22Rv1 (cell line): ENCODE measurements at regions not wholly inside any gene's neighbourhood (a gene's known extent, or its start where the extent isn't known, plus 50 kb on each side); places are given as distances from the start of the nearest gene placed in this dataset.

Experiments
- CTCF ChIP-seq: fragments of 450-650 bp; IDR thresholded peaks from 2 replicates; pipeline ENCODE4 v1.5.1; 2017; ENCODE audit warnings: mild to moderate bottlenecking
- ZFX ChIP-seq: fragments of 450-650 bp; IDR thresholded peaks from 2 replicates; pipeline ENCODE4 v1.6.1; 2017; ENCODE audit warnings: antibody characterized with exemption, borderline replicate concordance

DNA sequence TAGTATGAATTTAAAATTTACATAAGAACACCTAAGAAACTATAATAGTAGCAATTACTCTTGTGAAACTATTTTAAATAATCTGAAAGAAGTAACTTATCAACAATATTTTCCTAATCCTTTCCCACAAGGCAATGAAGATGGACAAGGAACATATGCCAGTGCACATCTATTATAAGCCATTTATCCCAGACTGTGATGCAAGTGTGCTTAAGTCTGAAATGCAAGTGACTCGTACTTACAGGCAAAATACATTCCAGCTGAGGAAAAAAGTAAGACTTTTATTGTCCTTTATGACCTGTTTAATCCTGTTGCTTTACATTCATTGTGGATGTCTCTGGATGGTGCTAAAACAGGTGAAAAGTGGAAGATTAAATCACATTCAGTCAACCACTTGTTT is 709.4 kb downstream of the ZNF385D start:
- TF ChIP-seq CTCF (no peak), ZFX (no peak)
